Hepatocyte (in vitro differentiated cells): ENCODE measurements at regions not wholly inside any gene's neighbourhood (a gene's known extent, or its start where the extent isn't known, plus 50 kb on each side); places are given as distances from the start of the nearest gene placed in this dataset.

Experiments used
- EZH2 ChIP-seq: fragments of 200-600 bp; sonication (generic); IDR thresholded peaks from 2 replicates; pipeline ENCODE4 v1.6.1; 2016; ENCODE audit warnings: antibody characterized with exemption, mild to moderate bottlenecking, borderline replicate concordance
- EZH2phosphoT487 ChIP-seq: fragments of 200-600 bp; sonication (generic); IDR thresholded peaks from one replicate; pipeline ENCODE4 v1.6.1; 2018; ENCODE audit warnings: antibody characterized with exemption, mild to moderate bottlenecking, low read depth, moderate library complexity; ENCODE audit not compliant: unreplicated experiment, severe bottlenecking
- TF ChIP-seq, protein P1 (sequence below): fragments of 200-600 bp; sonication (generic); IDR thresholded peaks from 2 replicates; pipeline ENCODE4 v1.5.1; 2016; ENCODE audit warnings: antibody characterized with exemption, mild to moderate bottlenecking; ENCODE audit not compliant: poor library complexity

DNA sequence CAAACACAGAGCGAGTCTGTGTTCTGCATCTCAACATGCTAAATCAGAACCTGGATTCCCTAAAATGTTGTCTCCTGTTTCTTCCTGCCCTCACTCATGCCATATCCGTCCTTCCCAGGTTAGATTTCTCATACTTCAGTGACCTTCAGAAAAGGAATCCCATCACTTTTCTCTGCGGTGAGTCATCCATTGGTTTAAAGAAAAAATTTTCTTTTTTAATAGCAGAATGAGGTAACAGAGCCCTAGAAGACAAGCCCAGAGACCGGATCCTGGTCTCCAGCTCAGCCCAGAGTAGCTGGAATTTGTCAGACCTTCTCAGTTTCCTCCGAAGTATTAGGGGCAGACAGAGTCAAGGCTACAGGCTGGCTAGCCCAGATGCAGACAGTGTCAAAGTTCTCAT, 143.2 kb upstream of the DMRT1 start:
- TF ChIP-seq, protein P1, sequence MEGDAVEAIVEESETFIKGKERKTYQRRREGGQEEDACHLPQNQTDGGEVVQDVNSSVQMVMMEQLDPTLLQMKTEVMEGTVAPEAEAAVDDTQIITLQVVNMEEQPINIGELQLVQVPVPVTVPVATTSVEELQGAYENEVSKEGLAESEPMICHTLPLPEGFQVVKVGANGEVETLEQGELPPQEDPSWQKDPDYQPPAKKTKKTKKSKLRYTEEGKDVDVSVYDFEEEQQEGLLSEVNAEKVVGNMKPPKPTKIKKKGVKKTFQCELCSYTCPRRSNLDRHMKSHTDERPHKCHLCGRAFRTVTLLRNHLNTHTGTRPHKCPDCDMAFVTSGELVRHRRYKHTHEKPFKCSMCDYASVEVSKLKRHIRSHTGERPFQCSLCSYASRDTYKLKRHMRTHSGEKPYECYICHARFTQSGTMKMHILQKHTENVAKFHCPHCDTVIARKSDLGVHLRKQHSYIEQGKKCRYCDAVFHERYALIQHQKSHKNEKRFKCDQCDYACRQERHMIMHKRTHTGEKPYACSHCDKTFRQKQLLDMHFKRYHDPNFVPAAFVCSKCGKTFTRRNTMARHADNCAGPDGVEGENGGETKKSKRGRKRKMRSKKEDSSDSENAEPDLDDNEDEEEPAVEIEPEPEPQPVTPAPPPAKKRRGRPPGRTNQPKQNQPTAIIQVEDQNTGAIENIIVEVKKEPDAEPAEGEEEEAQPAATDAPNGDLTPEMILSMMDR: no peak
- TF ChIP-seq EZH2 (no peak), EZH2phosphoT487 (no peak)
